ENCODE measurements at regions not wholly inside any gene's neighbourhood (a gene's known extent, or its start where the extent isn't known, plus 50 kb on each side); places are given as distances from the start of the nearest gene placed in this dataset.
A peak's percentile ranks its signal among the peaks of the same experiment; 100 is the strongest.

DNA sequence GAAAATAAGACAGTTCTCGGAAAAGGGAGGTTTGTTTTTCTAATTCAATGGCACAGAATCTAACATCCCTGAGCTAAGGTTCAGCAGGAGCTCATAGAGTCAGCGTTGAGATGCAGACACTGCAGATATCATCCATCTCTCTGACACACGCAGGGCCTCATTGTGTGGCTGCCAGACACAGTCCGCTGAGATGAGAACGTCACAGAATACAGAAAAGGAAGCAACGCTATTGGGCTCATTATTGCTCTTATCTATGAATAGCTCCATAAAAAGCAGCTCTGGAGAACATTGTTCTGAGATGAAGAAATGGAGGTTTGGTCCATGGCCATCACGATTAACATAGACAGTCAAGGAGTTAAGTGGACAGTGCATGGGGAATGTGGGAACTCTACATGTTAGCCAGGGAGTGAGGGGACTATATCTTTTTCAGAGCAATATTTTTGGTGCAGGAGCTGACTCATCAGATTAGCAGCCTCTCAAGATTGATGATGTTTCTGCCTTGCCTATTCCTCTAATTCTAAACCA, 771.6 kb upstream of the CXADR start:
- peak in 1 of 51 donors; percentile 3 for DNase-seq

DNA sequence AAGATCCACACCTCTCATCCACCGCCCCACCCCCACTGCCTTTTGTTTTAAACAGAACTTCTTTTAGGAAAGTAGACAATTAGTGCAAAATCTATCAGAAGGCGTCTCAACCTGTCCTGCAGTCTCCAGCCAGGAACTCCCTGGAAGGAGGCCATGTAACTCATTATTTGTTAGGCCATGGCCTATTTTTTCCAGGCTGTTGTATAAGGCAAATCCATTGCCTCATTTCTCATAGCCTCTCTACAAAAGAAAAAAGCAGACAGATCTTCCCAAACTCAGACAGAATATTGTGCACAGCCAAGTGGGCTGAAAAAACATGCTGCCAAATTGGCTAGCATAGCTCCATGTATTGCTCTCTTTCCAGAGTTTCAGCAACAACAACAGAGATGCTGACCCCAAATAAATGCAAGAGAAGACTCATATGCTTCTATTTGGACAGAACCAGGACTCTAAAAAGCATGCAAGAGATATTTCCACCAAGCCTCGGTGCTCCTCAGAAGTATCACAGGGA, 770.7 kb upstream of the CXADR start:
- DNase-seq: peak in 16 of 51 donors; percentile 0 to 51 (median 16)

DNA sequence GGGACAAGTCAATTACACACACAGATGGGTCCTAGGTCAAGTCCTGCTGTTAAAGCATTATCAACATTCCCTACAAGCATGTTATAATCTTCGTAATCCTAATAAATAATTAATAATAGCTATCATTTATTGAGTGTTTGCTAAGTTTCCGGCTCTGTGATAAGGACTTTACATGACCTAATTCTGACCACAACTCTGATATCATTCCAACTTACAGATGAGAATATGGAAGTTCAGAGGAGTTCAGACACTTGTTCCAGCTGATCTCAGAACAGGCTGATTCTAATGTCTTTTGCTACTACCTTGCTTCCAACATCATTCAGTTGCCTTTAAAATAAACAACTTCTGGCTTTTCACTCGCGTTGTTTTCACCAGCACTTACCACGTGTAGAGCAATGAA, 770.1 kb upstream of the CXADR start:
- no peak for DNase-seq

DNA sequence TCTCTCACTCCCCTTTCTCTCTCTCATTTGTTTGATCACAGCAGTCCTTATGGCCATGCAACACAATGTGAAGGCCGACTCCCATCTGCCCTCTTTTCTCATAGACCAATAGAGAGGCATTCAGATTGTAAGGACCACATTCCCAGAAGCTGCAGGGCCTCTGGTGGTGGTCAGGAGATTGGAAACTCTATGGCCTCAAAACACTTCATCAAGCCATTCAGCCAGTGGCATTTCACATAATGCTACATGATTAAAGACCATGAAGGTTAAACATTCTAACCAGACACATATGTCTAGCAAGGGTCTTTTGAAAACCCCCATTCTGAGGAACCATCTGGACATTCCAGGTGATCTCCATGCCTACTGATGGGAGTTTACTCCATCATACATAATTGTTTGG, 769.5 kb upstream of the CXADR start:
- no peak for DNase-seq

DNA sequence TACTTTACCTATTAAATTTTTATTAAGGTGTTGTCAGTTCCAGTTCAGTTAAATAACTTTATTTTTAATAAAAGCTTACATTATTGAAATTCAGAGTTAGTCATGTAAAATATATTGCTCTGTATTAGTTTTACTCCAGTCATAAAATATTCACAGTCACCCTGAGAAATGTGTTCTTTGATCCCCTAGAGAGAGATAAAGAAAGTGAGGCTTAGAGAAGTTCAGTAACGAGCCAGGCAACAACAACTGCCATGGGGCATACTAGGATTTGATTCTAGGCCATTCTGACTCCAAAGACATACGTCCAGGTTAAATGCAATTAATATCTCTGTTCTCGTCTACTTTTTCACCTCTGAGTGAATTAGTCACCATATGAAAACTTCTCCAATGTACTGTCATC, 761.9 kb upstream of the CXADR start:
- no peak for DNase-seq

DNA sequence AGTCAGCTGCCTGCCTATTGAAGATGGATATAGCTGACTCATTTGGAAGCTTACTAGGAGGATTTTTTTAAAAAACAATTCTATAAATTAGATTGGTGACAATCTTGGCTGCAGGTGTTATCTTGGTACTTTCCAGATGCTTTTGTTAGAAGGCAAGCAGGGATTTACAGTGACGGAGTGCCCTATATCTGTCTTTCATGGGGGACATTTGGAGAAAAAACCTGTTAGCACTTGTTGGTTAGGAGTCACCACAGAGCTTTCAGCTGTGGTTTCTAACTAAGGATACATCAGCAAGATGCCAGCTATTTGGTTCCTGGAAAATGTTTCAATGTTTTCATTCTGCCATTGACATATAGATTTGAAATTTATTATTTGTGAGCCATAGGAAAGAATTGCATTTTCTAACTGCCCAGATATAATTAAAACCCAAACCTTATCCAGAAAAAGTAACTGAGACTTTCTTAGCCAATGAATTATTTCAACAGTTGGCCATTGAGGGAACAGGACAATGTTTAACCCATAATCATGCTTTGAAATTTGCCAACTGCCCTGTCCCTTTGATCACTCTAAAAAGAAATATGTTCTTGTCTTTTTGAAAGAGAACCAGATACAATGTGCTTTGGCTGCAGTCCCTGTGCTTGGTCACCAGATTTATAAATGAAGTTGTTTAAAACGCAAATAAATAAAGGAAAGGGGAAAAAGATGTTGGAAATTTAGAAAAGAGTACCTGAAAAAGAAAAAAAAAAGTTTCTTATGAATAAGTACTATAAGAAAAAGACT, 761.0 kb upstream of the CXADR start:
- no peak for DNase-seq

DNA sequence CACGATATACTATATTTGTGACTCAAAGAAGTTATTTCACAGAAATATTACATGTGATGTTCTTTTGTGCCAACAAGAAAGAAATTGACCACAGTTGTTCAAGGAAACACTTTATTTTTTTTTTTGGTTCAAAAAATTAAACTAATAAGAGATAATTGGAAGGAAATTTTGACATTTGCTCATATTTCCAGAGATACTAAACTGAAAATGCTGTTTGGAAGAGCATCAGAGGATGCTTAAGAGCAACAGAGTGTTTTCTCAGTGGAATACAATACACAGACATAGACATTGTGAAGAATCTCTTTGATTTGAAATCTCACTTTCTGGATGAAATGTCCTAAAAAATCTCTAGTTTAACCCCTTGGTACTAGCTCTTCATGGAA, 760.4 kb upstream of the CXADR start:
- no peak for DNase-seq

GRCh38 chr21:16755061-16755460, 757.8 kb upstream of the CXADR start:
- no peak for DNase-seq

DNA sequence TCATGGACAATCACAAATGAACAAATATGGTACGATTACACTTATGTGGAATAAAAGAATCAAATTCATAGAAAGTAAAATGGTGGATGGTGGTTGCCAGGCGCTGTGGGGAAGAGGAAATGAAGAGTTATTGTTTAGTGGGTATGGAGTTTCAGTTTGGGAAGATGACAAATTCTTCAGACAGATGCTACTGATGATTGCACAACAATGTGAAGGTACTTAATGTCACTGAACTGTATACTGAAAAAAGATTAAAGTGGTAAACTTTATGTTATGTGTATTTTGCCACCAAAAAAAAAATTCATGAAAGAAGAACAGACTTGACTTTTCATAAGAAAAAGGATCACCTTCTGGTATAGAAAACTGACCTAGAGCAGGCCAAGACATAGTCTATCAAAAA, 745.6 kb upstream of the CXADR start:
- no peak for DNase-seq

GRCh38 chr21:16768096-16768495, 744.7 kb upstream of the CXADR start:
- no peak for DNase-seq

DNA sequence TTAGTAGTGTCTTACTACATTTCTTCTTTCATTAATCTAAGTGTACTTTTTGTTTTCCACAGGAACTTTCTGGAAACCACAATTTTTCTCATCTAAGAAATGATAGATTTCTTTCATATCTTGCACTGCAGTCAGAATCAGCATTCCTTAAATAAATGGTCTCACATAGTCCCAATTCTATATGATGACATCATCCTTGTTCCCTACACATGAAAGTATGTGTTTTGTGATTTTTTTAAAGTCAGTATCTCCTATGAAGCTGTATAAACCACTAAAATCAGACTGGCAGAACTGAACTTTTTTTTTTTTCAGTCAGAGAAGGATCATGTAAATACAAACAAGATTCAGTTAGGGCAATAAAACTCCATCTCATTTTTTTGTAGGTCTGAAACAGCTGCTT, 742.6 kb upstream of the CXADR start:
- DNase-seq: no peak

GRCh38 chr21:16773206-16773605, 739.6 kb upstream of the CXADR start:
- no peak for DNase-seq

DNA sequence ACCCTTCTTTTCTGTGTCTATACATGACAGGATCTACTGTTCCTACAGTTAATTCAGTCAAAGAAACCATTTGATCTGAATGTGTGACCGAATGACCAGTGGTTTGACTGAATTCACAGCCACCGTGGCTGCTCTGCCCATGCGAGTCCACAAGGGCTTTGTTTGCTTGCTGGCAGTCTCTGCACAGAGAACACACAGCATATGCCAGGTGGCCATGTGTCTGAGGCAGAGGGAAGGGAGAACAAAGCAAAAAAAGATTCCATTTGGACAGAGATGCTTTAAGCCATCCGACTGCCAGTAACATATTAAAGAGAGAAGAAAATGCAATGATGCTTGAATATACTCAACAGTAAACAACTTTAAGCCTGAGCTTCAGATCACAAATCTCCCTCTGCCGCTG, 737.8 kb upstream of the CXADR start:
- DNase-seq: peak in 37 of 51 donors; percentile 1 to 64 (median 19)

GRCh38 chr21:16777041-16777720, 735.7 kb upstream of the CXADR start:
- no peak for DNase-seq

DNA sequence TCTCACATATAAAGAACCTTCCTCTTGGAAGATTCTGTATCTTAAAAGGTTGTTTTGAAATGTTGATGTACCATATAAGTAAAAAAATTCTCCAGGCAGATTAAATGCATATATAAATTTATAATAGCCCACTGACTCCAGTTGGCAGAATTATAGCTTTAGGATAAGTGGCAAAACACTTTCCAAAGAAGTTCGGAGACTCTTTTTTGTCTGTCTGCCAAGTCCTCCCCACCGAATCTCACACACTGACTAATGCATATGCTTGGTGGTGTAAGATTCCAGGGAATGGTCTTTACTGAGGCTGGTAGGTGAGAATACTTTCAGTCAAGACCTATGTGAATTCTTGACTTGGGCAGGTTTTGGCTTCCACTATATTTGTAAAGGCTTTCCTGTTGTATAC, 724.3 kb upstream of the CXADR start:
- DNase-seq: no peak

GRCh38 chr21:16789636-16790035, 723.2 kb upstream of the CXADR start:
- DNase-seq: no peak

- DNase-seq: peak in 2 of 51 donors; percentile 7 to 17
Measured at GRCh38 chr21:16792101-16792500, 720.7 kb upstream of the CXADR start.

- peak in 1 of 51 donors; percentile 3 for DNase-seq
Measured at GRCh38 chr21:16794950-16795349, 717.9 kb upstream of the CXADR start.

DNA sequence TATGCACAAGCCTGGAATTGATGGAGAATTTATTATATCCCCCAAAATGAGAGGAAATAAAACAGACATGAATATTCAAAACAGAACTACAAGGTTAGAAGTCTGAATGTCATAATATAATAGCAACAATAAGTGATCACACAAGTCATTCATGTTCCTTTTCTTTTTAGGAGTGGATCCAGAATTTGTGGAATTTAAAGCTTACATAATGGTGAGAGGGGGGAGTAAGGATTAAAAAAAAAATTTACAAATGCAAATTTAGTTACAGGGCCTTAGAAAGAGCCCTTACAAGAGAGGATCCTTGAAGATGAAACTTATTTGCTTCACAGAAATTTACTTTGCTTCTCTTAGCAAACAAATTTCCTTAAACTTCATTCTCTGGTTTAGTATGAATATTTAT, 716.1 kb upstream of the CXADR start:
- no peak for DNase-seq

DNA sequence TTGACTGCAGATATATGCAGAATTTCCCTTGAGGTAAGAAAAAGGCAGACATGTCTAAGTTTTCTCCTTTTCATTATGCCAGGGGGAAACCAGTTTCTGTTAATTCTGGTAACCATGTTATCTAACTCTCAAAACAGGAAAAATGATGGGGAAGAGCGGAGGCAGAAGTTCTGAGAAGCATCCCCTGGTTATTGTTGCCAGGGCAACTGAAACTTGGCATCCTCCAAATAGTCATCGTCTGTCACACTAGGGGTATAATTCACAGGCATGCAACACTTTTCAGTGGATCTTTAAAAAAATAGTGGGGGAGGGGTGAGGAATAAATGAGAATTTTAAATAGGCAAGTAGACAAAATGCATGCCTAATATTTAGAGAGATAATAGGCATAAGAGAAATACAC, 715.3 kb upstream of the CXADR start:
- DNase-seq: peak in 2 of 51 donors; percentile 1 to 56

DNA sequence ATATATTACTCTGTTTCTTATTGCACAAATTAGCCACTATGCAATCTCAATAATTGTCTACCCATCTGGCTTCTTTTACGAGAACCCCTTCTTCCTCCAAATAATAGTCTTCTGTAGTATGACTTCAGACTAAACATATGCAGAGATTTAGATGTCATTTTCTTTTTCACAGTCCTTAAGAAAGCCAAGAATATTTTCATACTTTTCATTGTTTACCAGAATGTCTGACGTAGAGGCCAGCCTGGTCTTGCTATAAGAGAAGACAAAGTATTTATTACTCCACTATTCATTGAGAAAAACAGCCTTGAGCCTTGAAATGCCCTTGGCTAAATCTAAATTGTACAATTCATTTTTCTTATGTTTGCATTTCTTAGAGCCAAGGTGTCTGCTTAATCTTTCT, 714.9 kb upstream of the CXADR start:
- DNase-seq: no peak

DNA sequence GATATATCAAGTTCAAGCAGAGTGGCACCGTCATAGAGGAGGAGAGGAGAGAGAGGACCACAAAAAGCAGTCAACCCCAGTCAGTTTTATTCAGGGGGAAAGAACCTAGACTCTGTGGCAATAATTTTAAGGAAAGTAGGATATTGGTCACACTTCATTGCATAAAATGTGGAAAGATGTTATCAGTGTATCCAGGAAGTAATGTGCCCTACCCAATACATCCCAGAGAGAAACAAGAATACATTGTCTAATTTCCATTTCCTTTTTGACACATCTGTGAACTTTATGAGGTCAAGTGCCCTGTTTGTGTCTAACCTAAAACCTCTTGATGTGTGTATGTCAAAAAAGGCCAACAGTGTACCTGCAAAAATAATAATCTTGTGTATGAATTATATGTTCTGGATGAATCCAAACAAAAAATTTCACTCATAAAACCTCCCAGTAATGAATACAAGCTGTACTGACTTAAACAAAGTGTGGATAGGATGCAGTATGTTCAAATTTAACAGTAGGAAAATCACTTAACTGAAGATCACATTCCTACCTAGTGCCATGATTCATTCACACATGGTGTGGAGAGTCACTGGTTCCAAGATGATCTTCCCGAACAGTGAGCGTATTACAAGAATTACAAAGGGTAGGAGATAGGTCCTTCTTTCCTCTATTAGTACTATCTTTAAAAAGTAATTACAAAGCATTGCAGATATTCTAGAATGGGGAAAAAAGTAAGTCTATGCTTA, 712.1 kb upstream of the CXADR start:
- DNase-seq: no peak
